Uterus (tissue), 2 donors: ENCODE measurements at regions not wholly inside any gene's neighbourhood (a gene's known extent, or its start where the extent isn't known, plus 50 kb on each side); places are given as distances from the start of the nearest gene placed in this dataset.

ENCODE experiments used
- CTCF ChIP-seq, 4 experiments: fragments of 200-600 bp in 2 of 4; fragments of 450-650 bp in 2 of 4; sonication (generic) in 2 of 4; IDR thresholded peaks; one replicate each; pipeline ENCODE4 v1.5.1; 2016 to 2019; ENCODE audit warnings: antibody characterized with exemption in 4 of 4, mild to moderate bottlenecking in 2 of 4, moderate library complexity in 1 of 4
- POLR2A ChIP-seq, 2 donors: fragments of 450-650 bp; IDR thresholded peaks; one replicate each; pipeline ENCODE4 v1.6.1; 2016; ENCODE audit warnings: antibody characterized with exemption in 2 of 2, mild to moderate bottlenecking in 1 of 2, moderate library complexity in 1 of 2

GRCh38 chr1:239140968-239141367, 245.4 kb upstream of the CHRM3 start:
- no peak for TF ChIP-seq CTCF (IDR thresholded peaks at IDR 0.05)
- TF ChIP-seq POLR2A (IDR thresholded peaks at IDR 0.05) = no peak
